T-helper 22 cell (primary cell): ENCODE measurements at regions not wholly inside any gene's neighbourhood (a gene's known extent, or its start where the extent isn't known, plus 50 kb on each side); places are given as distances from the start of the nearest gene placed in this dataset.

Experiments used
- DNase-seq: peaks from one replicate; pipeline ENCODE4 v3.0.0-alpha.2; 2020; ENCODE audit warnings: low read depth

GRCh38 chr1:58891347-58891746 is 107.5 kb upstream of the JUN start:
- no peak for DNase-seq

GRCh38 chr1:58893257-58893869 is 109.5 kb upstream of the JUN start:
- no peak for DNase-seq

- no peak for DNase-seq
These were observed 111.2 kb upstream of the JUN start for GRCh38 chr1:58895082-58895481.

- no peak for DNase-seq
These were observed 111.8 kb upstream of the JUN start for GRCh38 chr1:58895559-58896145.

GRCh38 chr1:58896246-58897183 is 112.7 kb upstream of the JUN start:
- DNase-seq = no peak

GRCh38 chr1:58898739-58899586 is 115.1 kb upstream of the JUN start:
- no peak for DNase-seq

GRCh38 chr1:58899587-58900271 is 115.9 kb upstream of the JUN start:
- no peak for DNase-seq

- DNase-seq = no peak
These were observed 116.5 kb upstream of the JUN start for GRCh38 chr1:58900396-58900795.

- no peak for DNase-seq
These were observed 117.2 kb upstream of the JUN start for GRCh38 chr1:58901008-58901407.

- no peak for DNase-seq
These were observed 119.1 kb upstream of the JUN start for GRCh38 chr1:58902830-58903513.

GRCh38 chr1:58903514-58904298 is 119.9 kb upstream of the JUN start:
- DNase-seq = peak; percentile 44

- DNase-seq = no peak
These were observed 120.7 kb upstream of the JUN start for GRCh38 chr1:58904299-58905125.

GRCh38 chr1:58905126-58905490 is 121.3 kb upstream of the JUN start:
- no peak for DNase-seq

GRCh38 chr1:58905628-58906221 is 121.9 kb upstream of the JUN start:
- no peak for DNase-seq

- DNase-seq = no peak
These were observed 123.6 kb upstream of the JUN start for GRCh38 chr1:58907398-58907797.

GRCh38 chr1:58908561-58909560 is 125.0 kb upstream of the JUN start:
- no peak for DNase-seq

GRCh38 chr1:58909914-58910681 is 126.3 kb upstream of the JUN start:
- no peak for DNase-seq
